IPS-15b (cell line): ENCODE measurements at regions not wholly inside any gene's neighbourhood (a gene's known extent, or its start where the extent isn't known, plus 50 kb on each side); places are given as distances from the start of the nearest gene placed in this dataset.
"Not testable (repeated sequence)": the region's sequence is repeated elsewhere in the genome, so short reads cannot be mapped to it uniquely, and the experiment has no call there.

Experiments
- H3K27me3 ChIP-seq: one replicate; pipeline ENCODE4 v1.6.1; 2013; ENCODE audit warnings: low read length; ENCODE audit not compliant: control insufficient read depth, insufficient read depth
- H3K36me3 ChIP-seq: one replicate; pipeline ENCODE4 v1.6.1; 2013; ENCODE audit warnings: low read length; ENCODE audit not compliant: control insufficient read depth, insufficient read depth
- H3K4me1 ChIP-seq: one replicate; pipeline ENCODE4 v1.6.1; 2013; ENCODE audit warnings: mild to moderate bottlenecking, low read length; ENCODE audit not compliant: control insufficient read depth, insufficient read depth
- H3K4me3 ChIP-seq: one replicate; pipeline ENCODE4 v1.5.1; 2013; ENCODE audit warnings: low read depth, low read length
- H3K9ac ChIP-seq: one replicate; pipeline ENCODE4 v1.6.1; 2013; ENCODE audit warnings: low read depth, mild to moderate bottlenecking, low read length
- H3K9me3 ChIP-seq: one replicate; pipeline ENCODE4 v1.6.1; 2013; ENCODE audit warnings: mild to moderate bottlenecking, low read length; ENCODE audit not compliant: control insufficient read depth, insufficient read depth

DNA sequence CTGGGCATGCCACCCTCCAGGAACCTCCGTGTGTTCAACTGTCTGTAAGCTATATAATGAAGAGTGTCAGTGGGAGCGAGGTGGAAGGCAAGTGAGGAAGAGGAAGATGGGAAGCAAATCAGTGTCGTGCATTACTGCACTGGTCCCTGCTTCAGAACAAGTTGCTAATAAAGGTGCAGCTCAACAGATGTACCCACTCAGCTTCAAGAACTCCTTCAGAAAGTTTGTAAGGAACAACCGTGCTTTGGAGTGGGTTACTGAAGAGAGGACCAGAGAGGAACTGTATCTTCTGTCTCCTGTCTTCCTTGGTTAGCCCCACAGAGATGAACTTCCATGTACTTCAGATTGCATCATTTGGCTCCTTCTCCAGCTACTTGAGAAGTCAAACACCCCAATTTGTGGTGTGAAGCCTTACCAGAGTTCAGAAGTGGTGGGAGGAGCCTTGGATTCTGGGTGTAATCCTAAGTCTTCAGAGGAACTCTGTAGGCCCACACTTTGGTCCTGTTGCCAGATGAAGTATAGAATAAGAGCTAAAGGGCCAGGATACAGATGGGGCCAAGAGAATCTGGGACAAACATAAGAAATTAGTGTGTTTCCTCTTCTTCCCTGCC is 290.5 kb upstream of the PROX1 start:
- H3K9ac ChIP-seq = no peak overlapping the region
- no peaks in the 10 kb centered on the region for H3K9me3 ChIP-seq
- no peak overlapping the region for H3K4me3 ChIP-seq
- no peaks in the 10 kb centered on the region for H3K36me3 ChIP-seq
- no peaks in the 10 kb centered on the region for H3K4me1 ChIP-seq
- H3K27me3 ChIP-seq = no peaks in the 10 kb centered on the region

GRCh38 chr1:213698092-213698702 is 289.6 kb upstream of the PROX1 start:
- Histone ChIP-seq H3K4me1 (no peaks in the 10 kb centered on the region), H3K9ac (no peak overlapping the region), H3K9me3 (no peaks in the 10 kb centered on the region), H3K36me3 (no peaks in the 10 kb centered on the region), H3K4me3 (no peak overlapping the region), H3K27me3 (no peaks in the 10 kb centered on the region)

DNA sequence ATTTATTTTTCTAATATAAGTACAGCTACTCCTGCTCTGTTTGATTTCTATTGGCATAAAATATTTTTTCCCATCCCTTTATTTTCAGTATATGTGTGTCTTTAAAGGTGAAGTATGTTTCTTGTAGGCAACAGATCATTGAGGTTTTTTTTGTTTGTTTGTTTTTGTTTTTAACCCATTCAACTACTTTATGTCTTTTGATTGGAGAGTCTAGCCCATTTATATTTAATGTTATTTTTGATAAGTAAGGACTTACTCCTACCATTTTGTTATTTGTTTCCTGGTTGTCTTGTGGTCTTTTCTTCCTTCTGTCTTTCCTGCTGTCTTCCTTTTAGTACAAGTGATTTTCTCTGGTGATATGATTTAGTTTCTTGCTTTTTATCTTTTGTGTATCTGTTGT is 285.1 kb upstream of the PROX1 start:
- Histone ChIP-seq H3K4me1 (no peaks in the 10 kb centered on the region), H3K27me3 (no peaks in the 10 kb centered on the region), H3K9me3 (no peaks in the 10 kb centered on the region), H3K9ac (no peak overlapping the region), H3K36me3 (no peaks in the 10 kb centered on the region), H3K4me3 (no peak overlapping the region)

DNA sequence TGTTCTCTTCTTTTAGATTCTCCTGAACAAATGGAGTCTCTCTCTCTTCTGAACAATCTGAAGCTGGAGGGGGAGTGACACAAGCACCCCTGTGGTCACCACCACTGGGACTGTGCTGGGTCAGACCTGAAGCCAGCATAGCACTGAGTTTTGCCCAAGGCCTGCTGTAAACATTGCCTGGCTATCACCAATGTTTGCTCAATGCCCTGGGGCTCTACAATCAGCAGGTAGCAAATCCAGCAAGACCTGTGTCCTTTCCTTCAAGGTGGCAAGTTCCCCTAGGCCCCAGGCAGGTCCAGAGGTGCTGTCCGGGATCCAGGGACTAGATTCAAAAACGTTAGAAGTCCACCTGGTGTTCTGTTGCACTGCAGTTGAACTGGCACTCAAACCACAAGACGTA is 282.8 kb upstream of the PROX1 start:
- H3K36me3 ChIP-seq = no peaks in the 10 kb centered on the region
- H3K4me1 ChIP-seq = no peaks in the 10 kb centered on the region
- no peak overlapping the region for H3K9ac ChIP-seq
- no peak overlapping the region for H3K4me3 ChIP-seq
- no peaks in the 10 kb centered on the region for H3K27me3 ChIP-seq
- H3K9me3 ChIP-seq = no peaks in the 10 kb centered on the region

- not testable (repeated sequence) for H3K9me3 ChIP-seq, H3K4me3 ChIP-seq, H3K27me3 ChIP-seq, H3K4me1 ChIP-seq, H3K9ac ChIP-seq, H3K36me3 ChIP-seq
Observed at GRCh38 chr1:213711833-213712490, 275.8 kb upstream of the PROX1 start.

DNA sequence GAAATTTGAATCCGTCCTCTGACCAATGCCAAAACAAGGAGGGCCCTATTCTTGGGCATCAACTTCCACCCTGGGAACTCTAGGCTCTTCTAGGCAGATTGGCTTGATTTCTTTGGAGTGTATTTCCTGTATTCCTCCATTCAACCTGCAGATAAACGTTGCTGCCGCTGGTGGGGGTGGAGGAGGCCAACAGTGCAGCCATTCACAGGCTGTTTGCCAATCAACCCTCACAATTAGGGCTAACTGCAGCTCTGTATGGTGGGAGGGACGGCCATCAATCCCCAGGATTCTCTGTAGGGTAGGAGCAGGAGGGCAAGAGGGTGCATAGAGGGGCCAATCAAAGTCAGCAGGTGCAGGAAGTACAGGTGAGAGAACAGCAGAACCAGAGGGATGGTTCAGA is 273.1 kb upstream of the PROX1 start:
- Histone ChIP-seq H3K4me1 (no peaks in the 10 kb centered on the region), H3K27me3 (no peaks in the 10 kb centered on the region), H3K36me3 (no peaks in the 10 kb centered on the region), H3K9ac (no peak overlapping the region), H3K4me3 (no peak overlapping the region), H3K9me3 (no peaks in the 10 kb centered on the region)

- Histone ChIP-seq H3K36me3 (no peaks in the 10 kb centered on the region), H3K9ac (no peak overlapping the region), H3K9me3 (no peaks in the 10 kb centered on the region), H3K4me3 (no peak overlapping the region), H3K4me1 (no peaks in the 10 kb centered on the region), H3K27me3 (no peaks in the 10 kb centered on the region)
Observed at GRCh38 chr1:213715182-213715581, 272.6 kb upstream of the PROX1 start.

DNA sequence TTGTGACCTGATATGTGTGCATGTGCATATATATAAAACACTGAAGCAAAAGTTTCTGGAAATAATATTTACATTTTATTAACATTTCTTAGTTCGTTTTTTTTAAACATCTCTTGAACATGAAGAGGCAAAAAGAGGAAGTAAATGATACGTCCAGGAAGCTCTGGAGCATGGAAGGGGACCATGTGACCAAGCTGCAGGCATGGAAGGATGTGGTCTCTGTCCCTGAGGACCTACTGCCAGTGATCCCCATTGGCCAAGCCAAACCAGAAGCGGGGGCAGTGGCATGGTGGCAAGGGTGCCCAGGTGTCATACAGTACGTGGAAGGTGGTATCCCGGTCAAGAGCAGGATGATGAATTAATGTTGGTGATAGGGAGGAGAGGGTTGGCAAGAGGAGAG is 268.3 kb upstream of the PROX1 start:
- H3K4me3 ChIP-seq = no peak overlapping the region
- no peaks in the 10 kb centered on the region for H3K9me3 ChIP-seq
- H3K27me3 ChIP-seq = no peaks in the 10 kb centered on the region
- no peaks in the 10 kb centered on the region for H3K36me3 ChIP-seq
- no peak overlapping the region for H3K9ac ChIP-seq
- no peaks in the 10 kb centered on the region for H3K4me1 ChIP-seq

DNA sequence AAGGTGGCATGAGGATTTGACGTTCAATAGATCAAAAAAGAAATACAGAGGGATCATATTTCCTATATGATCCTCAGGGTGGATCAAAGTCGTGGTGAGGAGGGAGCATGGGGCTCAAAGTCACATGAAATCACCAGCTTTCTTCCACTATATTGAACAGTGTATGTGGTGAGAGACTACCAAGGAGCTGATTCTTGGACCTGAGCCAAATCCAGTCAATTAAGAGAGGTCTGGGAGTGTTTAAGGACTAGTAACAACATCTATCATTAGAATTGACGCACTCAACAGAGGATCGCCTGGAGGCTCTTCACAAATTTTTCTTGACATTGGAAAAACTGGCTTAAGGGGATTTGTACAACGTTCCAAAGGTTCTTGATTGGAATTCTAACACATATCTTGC is 267.7 kb upstream of the PROX1 start:
- Histone ChIP-seq H3K4me3 (no peak overlapping the region), H3K27me3 (no peaks in the 10 kb centered on the region), H3K4me1 (no peaks in the 10 kb centered on the region), H3K9ac (no peak overlapping the region), H3K9me3 (no peaks in the 10 kb centered on the region), H3K36me3 (no peaks in the 10 kb centered on the region)

DNA sequence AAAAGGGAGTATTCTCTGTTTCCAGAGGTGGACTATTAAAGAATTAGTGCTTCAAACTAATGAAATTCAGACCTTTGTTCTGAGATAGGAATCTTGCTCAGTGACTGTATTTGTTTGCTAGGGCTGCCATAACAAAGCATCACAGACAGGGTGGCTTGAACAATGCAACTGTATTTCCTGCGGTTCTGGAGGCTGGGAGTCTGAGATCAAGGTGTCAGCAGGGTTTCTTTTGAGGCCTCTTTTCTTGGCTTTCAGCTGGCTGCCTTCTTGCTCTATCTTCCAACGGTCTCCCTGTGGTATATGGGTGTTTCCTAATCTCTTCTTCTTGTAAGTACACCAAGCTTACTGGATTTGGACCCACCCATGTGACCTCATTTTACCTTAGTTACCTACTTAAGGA is 264.6 kb upstream of the PROX1 start:
- no peak overlapping the region for H3K9ac ChIP-seq
- no peak overlapping the region for H3K4me3 ChIP-seq
- no peaks in the 10 kb centered on the region for H3K36me3 ChIP-seq
- H3K9me3 ChIP-seq = no peaks in the 10 kb centered on the region
- no peaks in the 10 kb centered on the region for H3K27me3 ChIP-seq
- H3K4me1 ChIP-seq = no peaks in the 10 kb centered on the region

- no peaks in the 10 kb centered on the region for H3K27me3 ChIP-seq
- H3K36me3 ChIP-seq = no peaks in the 10 kb centered on the region
- H3K9me3 ChIP-seq = no peaks in the 10 kb centered on the region
- no peak overlapping the region for H3K4me3 ChIP-seq
- no peaks in the 10 kb centered on the region for H3K4me1 ChIP-seq
- no peak overlapping the region for H3K9ac ChIP-seq
Observed at GRCh38 chr1:213724640-213725536, 262.9 kb upstream of the PROX1 start.
